Sigmoid colon (tissue), 4 donors: ENCODE measurements at regions not wholly inside any gene's neighbourhood (a gene's known extent, or its start where the extent isn't known, plus 50 kb on each side); places are given as distances from the start of the nearest gene placed in this dataset.

Experiments used
- POLR2A ChIP-seq, 2 donors: fragments of 450-650 bp; IDR thresholded peaks; one replicate each; pipeline ENCODE4 v1.6.1; 2016; ENCODE audit warnings: antibody characterized with exemption in 2 of 2, mild to moderate bottlenecking in 2 of 2, moderate library complexity in 2 of 2
- POLR2AphosphoS5 ChIP-seq, 4 donors: sonication (generic); formaldehyde crosslinking; IDR thresholded peaks; one replicate each; pipeline ENCODE4 v1.6.1; 2017; ENCODE audit warnings: antibody characterized with exemption in 4 of 4
- TF ChIP-seq, protein P1 (sequence below), 4 experiments: fragments of 450-650 bp in 3 of 4; fragments of 200-600 bp in 1 of 4; IDR thresholded peaks; one replicate each; pipeline ENCODE4 v1.5.1; 2016 to 2019; ENCODE audit warnings: antibody characterized with exemption in 4 of 4, mild to moderate bottlenecking in 3 of 4, moderate library complexity in 2 of 4

DNA sequence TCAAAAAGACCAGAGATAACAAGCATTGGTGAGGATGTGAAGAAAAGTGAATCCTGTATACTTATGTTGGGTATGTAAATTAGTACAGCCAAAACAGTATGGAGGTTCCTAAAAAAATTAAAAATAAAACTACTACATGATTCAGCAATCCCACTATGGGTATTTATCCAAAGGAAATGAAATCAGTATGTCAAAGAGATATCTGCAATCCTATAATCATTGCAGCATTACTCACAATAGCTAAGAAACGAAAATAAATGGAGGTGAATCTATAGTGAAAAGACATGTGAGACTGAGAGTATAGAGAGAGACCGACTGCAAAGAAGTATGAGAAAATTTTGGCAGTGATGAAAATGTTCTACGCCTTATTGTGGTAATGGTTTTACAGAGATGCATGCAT, 139.2 kb upstream of the TMEM168 start:
- TF ChIP-seq POLR2A (IDR thresholded peaks at IDR 0.05): no peak
- TF ChIP-seq, protein P1, sequence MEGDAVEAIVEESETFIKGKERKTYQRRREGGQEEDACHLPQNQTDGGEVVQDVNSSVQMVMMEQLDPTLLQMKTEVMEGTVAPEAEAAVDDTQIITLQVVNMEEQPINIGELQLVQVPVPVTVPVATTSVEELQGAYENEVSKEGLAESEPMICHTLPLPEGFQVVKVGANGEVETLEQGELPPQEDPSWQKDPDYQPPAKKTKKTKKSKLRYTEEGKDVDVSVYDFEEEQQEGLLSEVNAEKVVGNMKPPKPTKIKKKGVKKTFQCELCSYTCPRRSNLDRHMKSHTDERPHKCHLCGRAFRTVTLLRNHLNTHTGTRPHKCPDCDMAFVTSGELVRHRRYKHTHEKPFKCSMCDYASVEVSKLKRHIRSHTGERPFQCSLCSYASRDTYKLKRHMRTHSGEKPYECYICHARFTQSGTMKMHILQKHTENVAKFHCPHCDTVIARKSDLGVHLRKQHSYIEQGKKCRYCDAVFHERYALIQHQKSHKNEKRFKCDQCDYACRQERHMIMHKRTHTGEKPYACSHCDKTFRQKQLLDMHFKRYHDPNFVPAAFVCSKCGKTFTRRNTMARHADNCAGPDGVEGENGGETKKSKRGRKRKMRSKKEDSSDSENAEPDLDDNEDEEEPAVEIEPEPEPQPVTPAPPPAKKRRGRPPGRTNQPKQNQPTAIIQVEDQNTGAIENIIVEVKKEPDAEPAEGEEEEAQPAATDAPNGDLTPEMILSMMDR (IDR thresholded peaks at IDR 0.05): no peak
- TF ChIP-seq POLR2AphosphoS5 (IDR thresholded peaks at IDR 0.05): no peak
